ENCODE measurements at regions not wholly inside any gene's neighbourhood (a gene's known extent, or its start where the extent isn't known, plus 50 kb on each side); places are given as distances from the start of the nearest gene placed in this dataset.
A peak's percentile ranks its signal among the peaks of the same experiment; 100 is the strongest.

DNA sequence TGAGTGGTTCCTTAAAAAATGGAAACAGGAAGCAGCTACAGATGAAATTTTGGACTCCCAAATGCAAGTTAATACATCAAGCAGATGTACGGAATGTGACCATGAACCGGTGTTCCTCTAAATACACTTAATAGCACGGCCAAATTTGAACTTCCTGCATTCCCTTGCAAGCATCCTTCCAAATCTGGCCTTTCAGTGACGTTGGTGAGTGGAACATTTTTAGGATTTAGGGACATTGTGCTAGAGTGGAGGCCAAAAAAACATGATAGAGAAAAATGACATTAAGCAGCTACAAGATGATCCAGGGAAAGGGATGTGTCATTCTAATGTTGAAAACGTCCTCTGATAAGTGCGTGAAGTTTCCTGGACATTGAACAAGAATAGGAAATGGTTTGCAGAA lies 62.1 kb downstream of the CTAGE1 start:
- DNase-seq (ENCODE audit: low spot score in 2 of 2) (no peak), ATAC-seq (no peak)
- peaks cover 0 to 8% of the 10 kb centered on the region in 2 donors for H3K9me3 Mint-ChIP-seq
- no peaks in the 10 kb centered on the region for H3K36me3 Mint-ChIP-seq
- no peak overlapping the region for H3K27ac Mint-ChIP-seq

DNA sequence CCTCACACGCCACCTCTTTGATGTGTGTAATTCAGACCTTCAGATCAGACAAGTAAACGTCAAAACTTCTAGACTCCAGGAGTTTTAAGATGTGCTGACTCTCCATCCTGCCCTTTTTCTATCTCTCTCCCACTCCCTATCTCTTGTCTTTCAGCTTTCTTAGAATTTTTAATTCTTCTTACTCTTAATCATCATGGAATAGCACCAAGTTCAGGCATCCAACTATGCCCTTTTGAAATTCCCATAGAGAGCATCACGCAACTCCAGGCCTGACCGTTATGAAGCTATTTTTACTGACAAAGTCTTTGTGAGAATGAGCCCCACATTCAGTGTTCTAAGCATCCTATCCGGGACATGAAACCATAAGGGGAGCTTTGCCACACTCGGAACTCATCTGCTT lies 62.6 kb downstream of the CTAGE1 start:
- peaks cover 0 to 8% of the 10 kb centered on the region in 2 donors for H3K9me3 Mint-ChIP-seq
- H3K27ac Mint-ChIP-seq, result no peak overlapping the region
- peaks cover under 1% of the 10 kb centered on the region in 2 donors for H3K36me3 Mint-ChIP-seq
- ATAC-seq (no peak), DNase-seq (ENCODE audit: low spot score in 2 of 2) (no peak)

DNA sequence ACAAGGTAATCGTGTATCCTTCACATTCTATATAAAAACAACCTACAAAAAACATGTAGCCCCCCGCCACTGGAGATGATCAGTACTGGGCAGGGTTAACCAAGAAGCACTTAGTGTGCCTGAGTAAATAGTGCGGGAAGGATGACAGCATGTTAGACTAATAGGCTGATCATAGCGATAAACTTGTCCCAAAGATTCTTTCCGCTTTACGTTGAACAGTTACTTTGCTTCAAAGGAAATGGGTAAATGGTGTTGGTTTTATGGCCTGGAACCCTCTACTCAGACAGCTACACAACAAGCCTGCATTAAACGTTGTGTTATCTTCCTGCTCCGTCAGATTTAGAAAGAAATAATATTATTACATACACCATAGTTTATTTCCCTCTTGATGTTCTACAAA lies 67.7 kb downstream of the CTAGE1 start:
- no peak for DNase-seq (ENCODE audit: low spot score in 2 of 2)
- Mint-ChIP-seq H3K36me3 (peaks cover 12 to 13% of the 10 kb centered on the region in 2 donors), H3K9me3 (peaks cover 0 to 4% of the 10 kb centered on the region in 2 donors), H3K27ac (no peak overlapping the region)
- ATAC-seq, result no peak

DNA sequence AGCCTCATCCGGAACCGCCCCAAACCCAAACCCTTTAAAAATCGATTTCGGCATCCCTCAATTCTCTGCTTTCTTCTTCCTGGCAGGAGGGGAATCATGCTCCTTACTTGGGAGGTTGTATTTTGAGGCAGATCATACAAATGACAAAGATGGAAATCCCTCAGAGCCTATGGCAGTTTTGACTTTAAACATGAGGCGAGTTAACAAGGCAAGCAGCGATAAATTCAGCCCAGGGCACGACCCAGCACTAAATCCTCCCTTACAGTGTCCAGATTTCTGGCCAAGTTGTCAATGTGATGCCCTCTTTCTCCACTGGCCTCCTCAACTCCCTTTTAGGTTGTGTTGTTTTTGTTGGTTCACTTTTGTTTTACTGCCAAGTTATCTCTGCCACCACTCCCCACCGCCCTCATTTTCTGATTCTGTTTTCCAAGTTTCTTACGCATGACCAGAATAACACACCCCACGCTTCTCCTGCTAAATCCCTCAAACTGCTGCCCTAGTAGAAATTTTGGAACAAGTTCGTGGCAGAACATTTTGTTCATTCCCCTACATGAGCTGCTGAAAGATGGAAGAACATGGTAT lies 68.3 kb downstream of the CTAGE1 start:
- no peak for ATAC-seq
- Mint-ChIP-seq H3K36me3 (peaks cover 12 to 13% of the 10 kb centered on the region in 2 donors), H3K9me3 (peaks cover 0 to 4% of the 10 kb centered on the region in 2 donors), H3K27ac (peak overlapping the region in 1 of 2 donors; percentile 85)
- no peak for DNase-seq (ENCODE audit: low spot score in 2 of 2)

DNA sequence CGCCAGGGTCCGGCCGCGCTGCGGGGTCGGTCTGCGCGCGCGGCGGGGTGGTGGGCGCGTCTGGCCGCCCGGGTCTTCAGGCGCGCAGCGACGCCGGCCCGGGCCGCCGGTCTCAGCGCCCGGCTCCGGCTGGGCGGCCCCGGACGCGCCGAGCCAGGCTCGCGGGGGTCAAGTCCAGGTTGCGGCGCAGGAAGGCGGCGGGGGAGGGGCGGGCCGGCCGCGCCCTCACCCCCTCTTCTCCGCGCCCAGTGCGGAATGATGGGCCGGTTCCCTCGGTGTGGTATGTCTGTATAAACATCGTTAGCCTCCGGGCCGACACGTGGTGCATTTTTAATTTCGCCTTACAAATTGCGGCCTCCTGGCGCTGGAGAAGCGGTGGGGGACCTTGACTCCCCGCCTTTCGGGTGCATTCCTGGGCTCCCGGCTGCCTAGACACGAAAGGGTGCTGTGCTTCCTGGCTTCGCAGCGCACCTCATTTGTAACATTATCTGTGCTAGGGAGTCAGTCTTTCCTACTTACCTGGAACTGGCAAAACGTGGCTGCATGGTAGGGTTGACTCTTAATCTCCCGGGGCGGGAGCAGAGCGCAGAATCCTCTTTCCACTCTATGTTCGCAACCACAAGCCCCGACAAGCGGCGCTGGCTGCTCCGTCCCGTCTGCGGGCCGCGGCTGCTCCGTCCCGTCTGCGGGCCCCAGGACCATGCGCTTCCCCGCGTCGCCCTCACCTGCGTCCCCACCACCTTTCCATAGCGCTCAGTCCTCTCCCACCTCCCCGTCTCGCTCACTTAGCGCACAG lies 69.0 kb downstream of the CTAGE1 start:
- no peak for ATAC-seq
- Mint-ChIP-seq H3K27ac (peak overlapping the region in 1 of 2 donors; percentile 85), H3K36me3 (peaks cover 12 to 13% of the 10 kb centered on the region in 2 donors), H3K9me3 (peaks cover 0 to 4% of the 10 kb centered on the region in 2 donors)
- DNase-seq (ENCODE audit: low spot score in 2 of 2), result no peak

DNA sequence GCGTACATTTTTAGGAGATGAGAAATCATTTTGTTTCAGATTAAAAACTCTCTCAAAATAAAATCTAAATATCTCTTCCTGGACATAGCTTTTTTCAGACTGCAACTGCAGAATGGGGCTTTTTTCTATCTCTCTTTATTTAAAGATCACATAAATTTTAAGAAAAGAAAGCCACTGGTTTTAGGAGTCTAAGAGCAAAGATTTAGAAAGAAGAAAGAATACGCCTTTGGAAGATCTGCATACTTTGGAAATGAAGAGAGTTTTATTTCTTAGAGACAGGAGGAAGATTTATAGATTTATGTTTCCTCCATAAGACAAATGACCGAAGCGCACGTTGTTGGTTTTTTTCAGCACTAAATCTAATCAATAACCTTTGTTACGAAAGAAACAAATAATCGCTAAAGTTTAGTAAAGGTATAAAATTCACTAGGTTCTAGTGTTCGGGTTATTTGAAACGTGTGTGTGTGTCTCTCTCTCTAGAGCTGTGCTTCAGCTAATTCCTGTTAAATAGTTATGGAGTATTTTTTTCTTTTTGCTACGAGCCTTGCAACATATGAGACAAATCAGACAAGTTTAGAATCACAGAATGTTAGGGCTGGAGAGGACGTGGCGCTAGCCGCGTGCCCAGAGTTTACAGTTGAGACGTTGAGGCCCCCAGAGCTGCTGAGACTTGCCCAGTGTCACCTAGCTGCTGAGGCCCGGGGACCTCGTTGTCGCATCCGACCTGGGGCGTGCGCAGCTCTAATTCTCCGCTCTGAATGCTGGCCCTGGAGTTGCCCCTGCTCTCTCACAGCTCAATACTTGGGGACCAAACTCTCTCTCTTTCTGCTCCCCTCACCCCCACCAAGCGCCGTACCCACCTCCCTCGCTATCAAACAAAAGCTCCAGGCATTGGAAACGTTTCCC lies 69.9 kb downstream of the CTAGE1 start:
- Mint-ChIP-seq H3K9me3 (peaks cover 0 to 4% of the 10 kb centered on the region in 2 donors), H3K36me3 (peaks cover 12 to 13% of the 10 kb centered on the region in 2 donors), H3K27ac (no peak overlapping the region)
- DNase-seq (ENCODE audit: low spot score in 2 of 2) (no peak), ATAC-seq (no peak)

DNA sequence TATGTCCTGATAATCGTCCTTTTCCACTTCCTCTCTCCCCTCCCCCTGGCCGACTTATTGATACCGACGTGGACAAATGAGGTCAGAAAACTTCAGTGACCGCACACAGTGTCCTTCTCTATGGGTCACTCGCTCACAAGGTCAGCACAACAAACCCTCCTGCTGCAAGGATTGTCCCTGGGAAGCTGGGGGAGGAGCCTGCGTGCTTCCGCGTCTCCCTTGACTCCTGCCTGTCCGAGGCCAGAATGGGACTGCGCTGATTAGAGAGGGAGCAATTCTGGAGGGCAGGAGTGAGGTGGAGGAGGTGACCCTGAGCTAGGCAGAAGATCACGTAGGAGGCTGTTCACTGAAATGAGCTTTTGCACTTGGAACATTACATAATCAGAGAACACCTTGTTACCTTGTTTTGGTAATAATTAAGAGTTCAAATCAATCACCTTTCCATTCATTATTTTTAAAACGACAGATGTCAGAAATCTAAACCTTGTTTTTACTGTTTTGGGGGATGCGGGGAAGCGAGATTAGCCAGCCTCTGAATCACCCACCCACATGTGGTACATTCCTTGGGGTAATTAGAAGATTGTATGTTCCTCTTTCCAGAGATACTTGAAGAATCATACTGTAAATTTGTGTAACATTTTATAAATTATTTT lies 70.6 kb downstream of the CTAGE1 start:
- DNase-seq (ENCODE audit: low spot score in 2 of 2) (no peak), ATAC-seq (no peak)
- Mint-ChIP-seq H3K36me3 (peaks cover 12 to 13% of the 10 kb centered on the region in 2 donors), H3K9me3 (no peaks in the 10 kb centered on the region), H3K27ac (no peak overlapping the region)

DNA sequence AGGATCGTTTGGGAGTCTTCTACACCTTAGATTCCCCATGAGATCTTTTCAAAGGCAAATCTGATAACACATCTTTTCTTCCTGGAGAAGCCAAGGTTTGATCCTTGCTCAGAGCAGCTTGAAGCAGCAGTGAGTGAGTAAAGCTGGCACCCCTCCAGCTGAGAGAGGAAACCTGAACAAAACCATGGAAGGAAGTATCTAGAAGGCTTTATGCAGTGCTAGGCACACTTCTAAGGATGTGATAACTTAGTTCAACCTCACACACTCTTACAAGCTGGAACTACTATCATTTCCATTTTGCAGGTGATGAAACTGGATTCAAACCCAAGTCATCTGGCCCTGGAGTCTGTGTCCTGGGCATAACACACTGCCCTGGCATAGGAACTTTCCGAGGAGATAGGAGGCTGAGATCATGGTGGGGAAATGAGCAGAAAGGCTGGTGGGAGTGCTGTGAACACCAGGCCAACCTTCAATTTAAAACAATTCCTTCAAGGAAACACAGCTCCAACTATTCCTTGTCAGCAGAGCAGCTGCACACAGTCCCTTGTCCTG lies 71.2 kb downstream of the CTAGE1 start:
- DNase-seq (ENCODE audit: low spot score in 2 of 2), result no peak
- ATAC-seq, result no peak
- no peak overlapping the region for H3K27ac Mint-ChIP-seq
- no peaks in the 10 kb centered on the region for H3K9me3 Mint-ChIP-seq
- H3K36me3 Mint-ChIP-seq, result peaks cover 12 to 13% of the 10 kb centered on the region in 2 donors

DNA sequence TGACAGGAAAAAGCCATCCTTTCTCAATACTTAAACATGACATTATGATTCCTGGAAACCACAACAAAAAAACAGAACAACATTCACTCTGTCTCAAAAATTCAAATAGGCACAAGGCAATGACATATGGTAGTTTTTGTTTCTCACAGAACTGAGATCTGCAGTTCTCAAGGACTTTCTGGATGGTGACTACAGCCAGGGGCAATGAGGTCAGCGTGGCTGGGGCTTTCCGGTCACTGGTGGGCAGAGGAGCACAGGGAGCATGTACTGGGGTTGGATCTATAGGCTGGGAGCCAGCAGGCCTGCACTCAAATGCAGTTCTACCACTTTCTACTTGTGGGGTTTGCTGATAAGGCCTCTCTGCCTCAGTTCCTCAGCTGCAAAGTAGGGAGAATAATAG lies 72.0 kb downstream of the CTAGE1 start:
- ATAC-seq (peak in 1 of 2 donors; percentile 39), DNase-seq (ENCODE audit: low spot score in 2 of 2) (no peak)
- Mint-ChIP-seq H3K9me3 (no peaks in the 10 kb centered on the region), H3K27ac (no peak overlapping the region), H3K36me3 (peaks cover 12 to 13% of the 10 kb centered on the region in 2 donors)

DNA sequence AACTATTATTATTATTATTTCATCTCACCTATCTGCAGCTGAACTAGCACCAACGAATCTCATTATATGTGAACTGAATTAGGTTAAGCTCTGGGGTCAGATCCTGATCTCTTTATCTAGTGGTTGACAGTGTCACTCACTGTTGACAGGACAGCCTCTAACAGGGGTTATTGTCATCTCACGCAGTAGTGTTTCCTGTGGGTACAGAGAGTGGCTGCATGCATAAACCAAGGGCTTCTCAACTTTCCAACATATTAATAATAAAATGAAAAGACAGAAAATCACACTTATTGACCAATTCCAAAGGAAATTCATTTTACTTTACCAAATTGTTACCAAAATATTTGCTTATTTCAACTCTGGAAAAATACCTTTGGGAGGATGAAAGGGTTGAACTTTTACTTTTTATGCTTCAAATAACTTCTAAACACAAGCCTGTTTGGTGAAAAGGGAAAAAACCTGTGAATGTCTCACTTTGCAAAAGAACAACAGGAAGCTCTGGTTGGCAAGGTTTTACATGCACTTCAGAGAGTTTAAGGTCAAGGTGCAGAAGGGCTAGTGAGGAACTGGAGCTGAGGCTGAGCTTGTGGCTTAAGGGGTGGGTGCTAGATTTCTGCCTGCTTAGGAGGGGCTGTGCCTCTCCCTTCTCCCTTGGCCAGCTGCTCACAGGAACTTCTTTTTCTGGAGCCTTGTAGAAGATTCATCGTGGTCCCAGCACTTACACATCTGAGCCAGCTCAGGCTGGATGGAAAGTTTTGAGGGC lies 72.6 kb downstream of the CTAGE1 start:
- H3K27ac Mint-ChIP-seq, result no peak overlapping the region

DNA sequence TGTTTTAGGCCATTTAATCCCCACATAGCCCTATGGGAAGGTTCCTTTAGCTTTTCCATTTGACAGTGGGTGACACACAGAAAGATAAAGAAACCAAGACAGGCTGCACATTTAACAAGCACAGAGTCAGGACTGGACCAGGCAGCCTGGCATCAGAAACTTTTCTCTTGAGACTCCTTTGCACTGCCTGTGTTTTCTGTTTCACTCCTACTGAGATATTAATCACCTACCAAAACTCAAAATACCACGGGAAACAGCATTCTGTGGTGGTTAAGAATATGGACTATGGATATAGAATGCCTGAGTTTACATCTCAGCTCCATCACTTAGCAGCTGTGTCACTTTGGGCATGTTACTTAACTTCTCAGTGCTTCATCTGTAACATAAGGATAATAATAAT lies 73.3 kb downstream of the CTAGE1 start:
- DNase-seq (ENCODE audit: low spot score in 2 of 2), result no peak
- H3K9me3 Mint-ChIP-seq, result no peaks in the 10 kb centered on the region
- H3K27ac Mint-ChIP-seq, result no peak overlapping the region
- peak in 1 of 2 donors; percentile 43 for ATAC-seq
- H3K36me3 Mint-ChIP-seq, result peaks cover 6 to 7% of the 10 kb centered on the region in 2 donors

More for the DNA sequence above, 72.6 kb downstream of the CTAGE1 start:
- ATAC-seq, result peak in 1 of 2 donors; percentile 20
- DNase-seq (ENCODE audit: low spot score in 2 of 2), result no peak
- no peaks in the 10 kb centered on the region for H3K9me3 Mint-ChIP-seq
- peaks cover 12% of the 10 kb centered on the region in 2 donors for H3K36me3 Mint-ChIP-seq

DNA sequence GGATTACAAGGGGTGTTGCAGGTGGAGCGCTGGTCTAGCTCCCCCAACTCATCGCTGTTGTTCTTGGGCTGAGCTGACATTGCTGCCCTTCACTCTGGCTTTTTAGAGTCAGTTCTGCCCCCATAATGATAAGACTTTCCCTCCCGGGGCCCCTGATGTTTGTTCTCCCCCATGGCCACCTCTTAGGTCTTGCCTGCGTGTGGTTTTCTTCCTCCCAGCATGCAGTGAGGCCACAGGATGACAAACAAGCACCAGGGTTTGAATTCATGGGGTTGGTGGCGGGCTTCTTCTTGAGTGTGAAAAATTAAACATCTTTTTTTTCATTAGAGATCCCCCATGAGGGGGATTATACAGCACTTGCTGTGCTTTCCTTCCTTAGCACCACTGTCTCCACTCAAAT lies 74.1 kb downstream of the CTAGE1 start:
- ATAC-seq (no peak), DNase-seq (ENCODE audit: low spot score in 2 of 2) (no peak)
- Mint-ChIP-seq H3K27ac (no peak overlapping the region), H3K9me3 (no peaks in the 10 kb centered on the region), H3K36me3 (no peaks in the 10 kb centered on the region)

DNA sequence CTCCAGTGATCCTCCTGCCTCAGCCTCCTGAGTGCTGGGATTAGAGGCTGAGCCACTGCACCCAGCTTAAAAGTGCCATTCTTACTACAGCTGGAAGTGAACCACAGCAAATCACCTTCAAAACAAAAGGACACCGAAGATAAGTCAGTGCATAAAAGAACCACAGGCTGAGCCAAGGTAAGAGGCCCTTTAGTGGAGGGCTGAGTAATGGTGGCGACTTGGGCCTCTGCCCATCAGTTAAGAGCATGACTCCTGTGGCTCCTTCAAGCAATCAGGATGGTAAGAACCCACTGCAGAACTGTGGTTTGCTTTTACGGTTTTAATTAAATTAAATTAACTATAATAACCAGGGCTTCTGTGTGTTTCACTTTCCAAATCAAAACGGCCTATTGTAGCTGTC lies 75.1 kb downstream of the CTAGE1 start:
- Mint-ChIP-seq H3K36me3 (no peaks in the 10 kb centered on the region), H3K27ac (no peak overlapping the region), H3K9me3 (peaks cover 0 to 5% of the 10 kb centered on the region in 2 donors)
- DNase-seq (ENCODE audit: low spot score in 2 of 2) (no peak), ATAC-seq (peak in 1 of 2 donors; percentile 52)

DNA sequence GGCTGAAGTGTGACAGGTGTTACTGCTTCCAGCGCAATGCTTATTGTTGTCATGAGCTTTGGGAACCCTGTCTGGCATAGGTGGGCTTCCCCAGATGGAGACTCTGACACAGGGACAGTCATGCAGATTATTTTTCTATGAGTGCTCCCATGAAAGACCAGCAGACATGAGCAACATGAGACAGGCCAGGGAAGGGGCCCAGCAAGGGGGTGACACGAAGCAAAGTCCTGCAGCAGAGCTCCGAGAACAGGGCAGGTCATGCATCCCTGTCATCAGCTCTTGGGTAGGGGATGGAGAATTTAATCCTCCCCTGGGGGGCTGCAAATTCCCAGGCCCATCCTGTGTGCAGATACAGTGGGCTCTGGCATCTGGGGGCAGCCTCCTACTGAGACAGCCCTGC lies 77.4 kb downstream of the CTAGE1 start:
- H3K36me3 Mint-ChIP-seq, result no peaks in the 10 kb centered on the region
- H3K27ac Mint-ChIP-seq, result no peak overlapping the region
- DNase-seq (ENCODE audit: low spot score in 2 of 2), result no peak
- H3K9me3 Mint-ChIP-seq, result peaks cover 0 to 5% of the 10 kb centered on the region in 2 donors
- no peak for ATAC-seq

DNA sequence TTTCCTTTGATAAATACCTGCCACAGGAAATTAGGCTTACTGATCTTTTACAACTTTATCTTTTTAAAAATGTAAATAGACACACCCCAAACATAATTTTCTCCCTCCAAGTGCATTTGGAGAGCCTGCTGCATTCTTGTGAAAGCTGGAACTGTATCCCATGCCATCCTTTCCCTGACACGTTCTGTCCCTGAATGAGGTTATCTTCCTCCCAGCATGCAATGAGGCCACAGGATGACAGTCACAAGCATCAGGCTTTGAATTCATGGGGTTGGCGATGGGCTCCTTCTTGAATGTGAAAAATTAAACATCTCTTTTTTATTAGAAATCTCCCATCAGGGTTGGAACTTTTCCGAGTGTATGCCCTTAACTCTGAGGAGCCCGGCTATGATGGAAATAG lies 77.8 kb downstream of the CTAGE1 start:
- no peak for ATAC-seq
- DNase-seq (ENCODE audit: low spot score in 2 of 2), result no peak
- Mint-ChIP-seq H3K9me3 (peaks cover 0 to 5% of the 10 kb centered on the region in 2 donors), H3K36me3 (no peaks in the 10 kb centered on the region), H3K27ac (no peak overlapping the region)

DNA sequence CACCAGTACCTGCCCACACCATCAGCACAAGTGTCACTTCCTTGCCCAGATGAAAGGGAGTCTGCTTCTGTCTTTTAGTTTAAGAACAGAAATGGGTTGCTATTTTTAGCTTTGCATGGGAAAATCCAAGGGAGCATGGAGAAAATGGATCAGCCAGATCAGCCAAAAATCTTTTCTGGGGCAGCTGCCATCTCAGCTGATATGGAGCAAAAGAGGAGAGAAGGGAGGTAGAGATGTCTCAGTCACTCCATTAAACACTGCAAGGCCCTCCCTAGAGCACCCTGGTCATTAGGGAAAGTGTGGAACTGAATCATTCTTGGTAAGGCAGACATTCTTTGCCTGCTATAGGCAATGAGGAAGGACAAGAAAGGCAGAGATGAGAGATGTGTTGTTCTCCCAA lies 79.9 kb downstream of the CTAGE1 start:
- Mint-ChIP-seq H3K36me3 (no peaks in the 10 kb centered on the region), H3K27ac (no peak overlapping the region), H3K9me3 (peaks cover 0 to 10% of the 10 kb centered on the region in 2 donors)
- no peak for DNase-seq (ENCODE audit: low spot score in 2 of 2)
- no peak for ATAC-seq

Data from activated naive CD4-positive, alpha-beta T cell treated with anti-CD3 and anti-CD28 coated beads, Interleukin-2, amount 50 U/mL, for 72 hours (primary cell).